Glomerular endothelial cell (primary cell): ENCODE measurements at regions not wholly inside any gene's neighbourhood (a gene's known extent, or its start where the extent isn't known, plus 50 kb on each side); places are given as distances from the start of the nearest gene placed in this dataset.
"Not testable (repeated sequence)": the region's sequence is repeated elsewhere in the genome, so short reads cannot be mapped to it uniquely, and the experiment has no call there.

Source experiments
- DNase-seq: peaks from one replicate; pipeline ENCODE4 v3.0.0-alpha.2; 2011; ENCODE audit warnings: low read depth, low spot score; ENCODE audit errors: extremely low read depth

- DNase-seq: no peak
These were observed 212.3 kb downstream of the TRIM36 start for GRCh38 chr5:114957384-114957783.

- DNase-seq: no peak
These were observed 216.1 kb downstream of the TRIM36 start for GRCh38 chr5:114953565-114953964.

GRCh38 chr5:114952876-114953275 is 216.8 kb downstream of the TRIM36 start:
- DNase-seq: no peak

- no peak for DNase-seq
These were observed 220.0 kb downstream of the TRIM36 start for GRCh38 chr5:114949756-114950155.

GRCh38 chr5:114948986-114949621 is 220.6 kb downstream of the TRIM36 start:
- no peak for DNase-seq

- no peak for DNase-seq
These were observed 221.3 kb downstream of the TRIM36 start for GRCh38 chr5:114948363-114948762.

GRCh38 chr5:114940709-114941108 is 229.0 kb downstream of the TRIM36 start:
- no peak for DNase-seq

GRCh38 chr5:114935490-114935889 is 234.2 kb downstream of the TRIM36 start:
- no peak for DNase-seq

- DNase-seq: no peak
These were observed 240.9 kb downstream of the TRIM36 start for GRCh38 chr5:114928644-114929462.

GRCh38 chr5:114924769-114925168 is 244.9 kb downstream of the TRIM36 start:
- no peak for DNase-seq

- no peak for DNase-seq
These were observed 257.4 kb downstream of the TRIM36 start for GRCh38 chr5:114912189-114912920.

GRCh38 chr5:114910727-114911126 is 259.0 kb downstream of the TRIM36 start:
- no peak for DNase-seq

GRCh38 chr5:114909424-114909823 is 260.3 kb downstream of the TRIM36 start:
- no peak for DNase-seq

GRCh38 chr5:114903767-114904166 is 265.9 kb downstream of the TRIM36 start:
- no peak for DNase-seq

- no peak for DNase-seq
These were observed 271.1 kb downstream of the TRIM36 start for GRCh38 chr5:114898602-114899001.

GRCh38 chr5:114883675-114884074 is 286.0 kb downstream of the TRIM36 start:
- no peak for DNase-seq

GRCh38 chr5:114859438-114859735 is 310.3 kb downstream of the TRIM36 start:
- DNase-seq: no peak

- DNase-seq: no peak
These were observed 310.9 kb downstream of the TRIM36 start for GRCh38 chr5:114858665-114859437.

- no peak for DNase-seq
These were observed 311.7 kb downstream of the TRIM36 start for GRCh38 chr5:114857941-114858551.

GRCh38 chr5:114844711-114845110 is 325.0 kb downstream of the TRIM36 start:
- not testable (repeated sequence) for DNase-seq

GRCh38 chr5:114839360-114839759 is 330.3 kb downstream of the TRIM36 start:
- DNase-seq: no peak
